ENCODE measurements at regions not wholly inside any gene's neighbourhood (a gene's known extent, or its start where the extent isn't known, plus 50 kb on each side); places are given as distances from the start of the nearest gene placed in this dataset.

- H3K27me3 Mint-ChIP-seq (ENCODE audit: unreplicated experiment): no peaks in the 10 kb centered on the region
- H3K27ac Mint-ChIP-seq (ENCODE audit: unreplicated experiment): no peak overlapping the region
- no peak for DNase-seq (ENCODE audit: low spot score)
- no peaks in the 10 kb centered on the region for H3K36me3 Mint-ChIP-seq (ENCODE audit: low read depth, unreplicated experiment)
- TF ChIP-seq CTCF (IDR thresholded peaks at IDR 0.05; ENCODE audit: unreplicated experiment): no peak
- H3K9me3 Mint-ChIP-seq (ENCODE audit: unreplicated experiment): no peaks in the 10 kb centered on the region
- no peak overlapping the region for H3K4me3 Mint-ChIP-seq (ENCODE audit: unreplicated experiment)
- peaks cover 8% of the 10 kb centered on the region for H3K4me1 Mint-ChIP-seq (ENCODE audit: unreplicated experiment)
Measured at GRCh38 chr13:39129213-39129612, 91.0 kb downstream of the NHLRC3 start.

- Mint-ChIP-seq H3K4me1 (ENCODE audit: unreplicated experiment) (peaks cover 8% of the 10 kb centered on the region), H3K27ac (ENCODE audit: unreplicated experiment) (no peak overlapping the region), H3K36me3 (ENCODE audit: low read depth, unreplicated experiment) (no peaks in the 10 kb centered on the region), H3K9me3 (ENCODE audit: unreplicated experiment) (no peaks in the 10 kb centered on the region), H3K4me3 (ENCODE audit: unreplicated experiment) (no peak overlapping the region), H3K27me3 (ENCODE audit: unreplicated experiment) (no peaks in the 10 kb centered on the region)
- no peak for DNase-seq (ENCODE audit: low spot score)
- no peak for TF ChIP-seq CTCF (IDR thresholded peaks at IDR 0.05; ENCODE audit: unreplicated experiment)
Measured at GRCh38 chr13:39130301-39130700, 92.0 kb downstream of the NHLRC3 start.

GRCh38 chr13:39132286-39133230 lies 94.3 kb downstream of the NHLRC3 start:
- H3K4me1 Mint-ChIP-seq (ENCODE audit: unreplicated experiment): no peaks in the 10 kb centered on the region
- H3K4me3 Mint-ChIP-seq (ENCODE audit: unreplicated experiment): no peak overlapping the region
- no peak overlapping the region for H3K27ac Mint-ChIP-seq (ENCODE audit: unreplicated experiment)
- TF ChIP-seq CTCF (IDR thresholded peaks at IDR 0.05; ENCODE audit: unreplicated experiment): no peak
- no peaks in the 10 kb centered on the region for H3K27me3 Mint-ChIP-seq (ENCODE audit: unreplicated experiment)
- H3K9me3 Mint-ChIP-seq (ENCODE audit: unreplicated experiment): no peaks in the 10 kb centered on the region
- no peak for DNase-seq (ENCODE audit: low spot score)
- H3K36me3 Mint-ChIP-seq (ENCODE audit: low read depth, unreplicated experiment): no peaks in the 10 kb centered on the region

GRCh38 chr13:39133781-39134180 lies 95.5 kb downstream of the NHLRC3 start:
- H3K27ac Mint-ChIP-seq (ENCODE audit: unreplicated experiment): no peak overlapping the region
- no peaks in the 10 kb centered on the region for H3K9me3 Mint-ChIP-seq (ENCODE audit: unreplicated experiment)
- no peaks in the 10 kb centered on the region for H3K27me3 Mint-ChIP-seq (ENCODE audit: unreplicated experiment)
- TF ChIP-seq CTCF (IDR thresholded peaks at IDR 0.05; ENCODE audit: unreplicated experiment): no peak
- DNase-seq (ENCODE audit: low spot score): no peak
- H3K36me3 Mint-ChIP-seq (ENCODE audit: low read depth, unreplicated experiment): no peaks in the 10 kb centered on the region
- no peaks in the 10 kb centered on the region for H3K4me1 Mint-ChIP-seq (ENCODE audit: unreplicated experiment)
- no peak overlapping the region for H3K4me3 Mint-ChIP-seq (ENCODE audit: unreplicated experiment)

- DNase-seq (ENCODE audit: low spot score): no peak
- Mint-ChIP-seq H3K9me3 (ENCODE audit: unreplicated experiment) (no peaks in the 10 kb centered on the region), H3K4me1 (ENCODE audit: unreplicated experiment) (no peaks in the 10 kb centered on the region), H3K27me3 (ENCODE audit: unreplicated experiment) (no peaks in the 10 kb centered on the region), H3K36me3 (ENCODE audit: low read depth, unreplicated experiment) (no peaks in the 10 kb centered on the region), H3K4me3 (ENCODE audit: unreplicated experiment) (no peak overlapping the region), H3K27ac (ENCODE audit: unreplicated experiment) (no peak overlapping the region)
- no peak for TF ChIP-seq CTCF (IDR thresholded peaks at IDR 0.05; ENCODE audit: unreplicated experiment)
Measured at GRCh38 chr13:39134574-39134973, 96.3 kb downstream of the NHLRC3 start.

Measured in endothelial cell (in vitro differentiated cells).